Left hindlimb (tissue), 1 donor: ENCODE measurements at regions not wholly inside any gene's neighbourhood (a gene's known extent, or its start where the extent isn't known, plus 50 kb on each side); places are given as distances from the start of the nearest gene placed in this dataset.
"Not testable (repeated sequence)": the region's sequence is repeated elsewhere in the genome, so short reads cannot be mapped to it uniquely, and the experiment has no call there.

Source experiments
- DNase-seq: peaks from one replicate; pipeline ENCODE4 v3.0.0-alpha.2; 2018

DNA sequence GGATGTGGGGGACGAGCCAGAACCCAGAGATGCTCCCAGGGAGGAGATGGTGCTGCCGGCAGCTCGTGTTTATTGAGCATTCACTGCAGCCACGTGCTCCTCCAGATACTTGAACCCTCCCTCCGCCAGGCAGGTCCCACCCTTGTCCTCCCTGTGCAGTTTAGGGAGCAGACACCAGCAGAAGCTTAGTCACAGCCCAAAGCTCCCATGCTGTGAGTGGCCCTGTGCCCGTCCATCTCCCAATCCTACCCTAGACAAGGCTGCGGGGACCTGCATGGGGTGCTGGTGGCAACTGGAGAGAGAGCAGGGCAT, 176.5 kb upstream of the COPS8 start:
- no peak for DNase-seq

DNA sequence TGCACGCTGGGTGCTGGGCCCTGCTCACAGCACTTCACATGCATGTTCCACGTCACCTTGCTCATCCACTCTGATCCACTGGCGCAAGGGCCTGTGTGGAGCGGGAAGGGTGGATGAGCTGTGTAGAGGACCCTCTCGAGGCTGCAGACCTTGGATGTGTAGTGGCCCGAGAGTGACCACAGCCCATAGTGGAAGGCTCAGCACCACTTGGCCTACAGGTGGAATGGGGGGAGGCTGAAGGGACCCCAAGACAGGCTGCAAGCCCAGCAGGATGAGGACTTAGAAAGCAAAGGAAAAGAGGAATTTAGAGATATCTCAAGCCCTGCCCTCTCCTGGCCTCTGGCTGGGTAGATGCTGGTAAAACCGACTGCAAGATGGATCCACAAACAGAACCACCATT, 175.9 kb upstream of the COPS8 start:
- no peak for DNase-seq

GRCh38 chr2:236910781-236911495, 174.8 kb upstream of the COPS8 start:
- no peak for DNase-seq

GRCh38 chr2:236912326-236913120, 173.2 kb upstream of the COPS8 start:
- no peak for DNase-seq

DNA sequence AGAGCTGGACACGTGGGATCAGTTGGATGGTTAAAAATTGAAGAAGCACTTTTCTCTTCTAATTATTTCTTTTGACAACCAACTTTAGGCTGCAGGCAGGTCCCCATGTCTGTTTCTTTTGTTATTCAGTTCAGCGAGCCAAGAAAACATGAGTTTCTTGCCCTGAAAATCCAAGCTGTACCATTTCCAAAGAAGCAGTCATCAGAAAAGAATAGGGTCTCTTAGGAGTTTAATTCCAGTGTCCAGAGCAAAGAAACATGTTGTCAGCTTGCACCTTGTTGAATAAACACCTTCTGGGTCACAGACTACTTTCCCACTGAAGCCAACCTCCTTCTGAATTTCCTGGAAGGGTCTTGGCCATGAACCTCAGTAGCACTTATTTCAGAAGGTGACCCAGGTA, 170.5 kb upstream of the COPS8 start:
- no peak for DNase-seq

- no peak for DNase-seq
Measured at GRCh38 chr2:236915726-236916125, 170.0 kb upstream of the COPS8 start.

DNA sequence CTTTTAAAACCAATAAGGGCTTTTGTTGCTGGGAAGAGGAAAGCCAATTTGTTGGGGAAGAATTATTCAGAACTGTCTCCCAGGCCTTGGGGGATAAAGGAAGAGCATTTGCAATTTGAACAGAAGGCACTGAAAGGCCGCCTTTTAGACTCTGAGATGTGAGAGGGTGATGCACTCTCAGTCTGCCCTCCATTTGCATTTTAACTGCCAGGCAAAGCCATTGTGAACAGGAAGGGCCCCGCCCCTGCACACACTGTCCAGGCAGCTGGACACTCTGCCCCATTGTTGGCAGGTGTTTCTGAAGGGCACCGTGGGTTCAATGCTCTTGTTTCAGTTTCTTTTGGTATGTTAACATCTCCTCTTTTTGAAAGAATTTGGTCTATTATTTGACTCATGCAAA, 169.5 kb upstream of the COPS8 start:
- DNase-seq = no peak

GRCh38 chr2:236916651-236917050, 169.0 kb upstream of the COPS8 start:
- no peak for DNase-seq

GRCh38 chr2:236917164-236917563, 168.5 kb upstream of the COPS8 start:
- DNase-seq = no peak

GRCh38 chr2:236918545-236918944, 167.1 kb upstream of the COPS8 start:
- no peak for DNase-seq

DNA sequence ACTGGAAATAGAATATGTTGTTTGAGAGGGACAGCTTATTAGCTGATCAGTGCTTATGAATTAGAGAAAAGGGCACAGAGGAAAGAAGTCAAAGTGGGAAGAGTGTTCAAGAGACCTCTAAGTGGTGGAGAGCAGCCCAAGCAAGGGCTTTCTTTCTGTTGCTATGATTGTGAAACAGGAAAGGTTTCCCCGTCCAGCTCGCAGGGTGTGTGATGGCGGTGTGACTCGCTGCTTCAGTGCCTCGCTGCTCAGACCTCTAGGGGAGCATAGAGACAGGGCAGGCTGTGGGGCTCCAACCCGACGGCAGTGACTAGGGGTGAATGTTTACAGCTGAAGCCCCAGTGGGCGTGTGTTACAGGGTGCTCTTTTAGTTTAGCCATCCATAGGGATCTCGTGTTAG, 166.5 kb upstream of the COPS8 start:
- DNase-seq = no peak

DNA sequence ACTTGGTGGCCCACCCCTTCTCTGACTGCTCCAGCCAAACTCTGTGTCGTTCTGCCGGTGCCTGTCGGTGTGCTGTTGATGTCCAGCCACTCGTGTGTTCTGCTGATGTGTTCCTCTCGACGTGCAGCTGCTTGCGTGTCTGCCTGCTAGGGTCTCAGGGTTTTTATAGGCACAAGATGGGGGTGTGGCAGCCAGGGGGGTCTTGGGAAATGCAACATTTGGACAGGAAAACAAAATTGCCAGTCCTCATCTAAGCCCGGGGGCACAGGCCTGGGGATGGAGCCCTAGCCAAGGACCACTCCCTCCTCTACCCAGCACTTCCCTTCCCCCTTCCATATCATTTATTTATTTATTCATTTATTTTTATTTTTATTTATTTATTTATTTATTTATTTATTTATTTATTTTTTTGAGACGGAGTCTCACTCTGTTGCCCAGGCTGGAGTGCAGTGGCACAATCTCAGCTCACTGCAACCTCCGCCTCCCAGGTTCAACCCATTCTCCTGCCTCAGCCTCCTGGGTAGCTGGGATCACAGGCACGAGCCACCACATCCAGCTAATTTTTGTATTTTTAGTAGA, 165.8 kb upstream of the COPS8 start:
- not testable (repeated sequence) for DNase-seq

DNA sequence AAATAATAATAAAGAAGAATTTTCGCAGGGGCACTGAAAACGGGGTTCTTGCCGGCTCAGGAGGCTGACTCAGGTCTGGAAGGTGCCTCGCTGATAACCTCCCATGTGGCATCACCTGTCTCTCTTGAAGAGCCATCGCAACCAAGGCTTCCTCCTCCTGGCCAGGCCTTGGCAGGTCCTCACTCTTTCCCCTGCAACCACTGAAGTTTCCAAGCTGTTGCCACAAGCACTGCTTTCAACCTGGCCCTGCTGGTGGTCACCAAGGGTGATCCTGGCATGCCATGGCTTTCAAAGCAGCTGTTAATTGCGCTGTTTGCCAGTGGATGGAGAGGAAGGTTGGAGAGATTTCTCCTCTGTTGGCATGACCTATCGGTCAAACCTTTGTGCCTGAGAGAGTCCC, 163.6 kb upstream of the COPS8 start:
- DNase-seq = no peak

- no peak for DNase-seq
Measured at GRCh38 chr2:236928380-236929037, 157.2 kb upstream of the COPS8 start.

DNA sequence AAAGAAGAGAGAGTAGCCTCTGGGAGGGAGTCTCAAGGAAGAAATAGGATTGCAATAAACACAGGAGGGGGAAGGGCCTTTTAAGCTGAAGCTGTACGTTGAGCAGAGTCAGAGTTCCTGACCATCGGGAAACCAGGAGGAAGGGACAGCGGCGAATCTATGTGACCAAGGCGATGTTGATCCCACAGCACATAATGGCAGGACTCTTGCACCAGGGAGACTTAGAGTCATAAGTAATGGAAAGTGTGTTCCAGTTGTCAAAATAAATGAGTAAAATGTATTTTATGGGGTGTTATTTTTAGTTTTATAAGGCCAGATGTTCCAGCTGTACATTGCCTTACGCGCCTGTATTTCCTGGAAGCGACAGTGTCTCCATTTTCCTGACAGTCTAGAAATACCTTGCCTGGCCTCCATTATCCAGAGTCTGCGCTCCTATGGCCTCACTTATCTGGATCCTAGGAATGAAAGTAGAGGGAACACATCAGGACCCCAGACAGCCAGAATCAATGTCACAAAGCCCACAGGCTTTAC, 152.8 kb upstream of the COPS8 start:
- peak; percentile 57 for DNase-seq

DNA sequence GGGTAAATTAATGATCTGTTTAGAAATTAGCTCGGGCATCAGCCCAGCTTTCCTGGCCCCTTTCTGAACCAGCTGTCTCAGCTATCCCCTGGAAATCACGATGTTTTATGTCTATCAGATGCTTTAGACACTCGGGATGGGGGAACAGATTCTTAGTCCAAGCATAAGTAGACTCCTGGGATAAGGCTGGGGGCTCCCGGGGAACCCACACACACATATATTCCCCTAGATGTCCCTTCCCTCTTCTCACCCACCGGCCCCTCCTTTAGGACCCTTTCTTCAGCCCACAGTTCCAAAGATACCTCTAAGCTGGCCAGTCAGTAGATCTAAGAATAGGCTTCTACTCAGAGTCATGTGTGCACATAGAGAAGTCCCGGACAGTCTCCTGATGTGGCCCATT, 151.5 kb upstream of the COPS8 start:
- no peak for DNase-seq

DNA sequence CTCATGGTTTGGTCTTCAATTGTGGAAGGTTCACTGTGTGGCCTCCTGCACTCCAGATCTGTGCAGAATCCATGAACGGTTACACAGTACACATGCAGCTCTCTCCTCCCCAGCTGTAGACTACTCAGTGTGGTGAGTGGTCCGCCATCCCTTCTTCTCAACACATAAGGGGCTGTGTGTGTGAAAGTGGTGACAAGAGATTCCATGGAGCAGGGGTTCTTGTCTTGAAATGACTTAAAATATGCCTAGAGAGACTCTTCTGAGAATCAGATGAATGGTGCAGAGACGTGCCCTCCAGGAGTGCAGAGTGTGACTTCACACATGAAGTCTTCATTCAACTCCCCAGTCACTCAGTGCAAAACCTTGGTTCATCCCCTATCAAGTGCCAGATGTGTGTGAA, 151.0 kb upstream of the COPS8 start:
- no peak for DNase-seq

DNA sequence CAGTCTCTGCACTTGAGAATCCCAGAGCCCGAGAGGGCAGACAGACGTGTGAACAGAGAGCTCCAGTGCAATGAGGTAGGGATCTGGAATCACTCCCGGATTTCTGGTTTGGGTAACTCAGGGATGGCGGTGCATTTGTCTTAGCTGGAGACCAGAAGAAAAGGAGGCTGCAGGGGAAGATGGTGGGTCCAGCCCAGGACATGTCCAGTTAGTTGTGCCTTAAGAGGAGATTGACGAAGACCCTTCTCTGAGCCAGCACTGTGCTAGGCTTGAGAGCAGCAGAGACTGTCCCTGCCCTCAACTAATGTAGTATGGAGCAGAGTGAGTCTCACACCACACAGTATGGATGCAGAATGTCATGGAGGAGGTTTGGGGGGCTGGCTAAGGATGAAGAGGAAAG, 150.6 kb upstream of the COPS8 start:
- no peak for DNase-seq

DNA sequence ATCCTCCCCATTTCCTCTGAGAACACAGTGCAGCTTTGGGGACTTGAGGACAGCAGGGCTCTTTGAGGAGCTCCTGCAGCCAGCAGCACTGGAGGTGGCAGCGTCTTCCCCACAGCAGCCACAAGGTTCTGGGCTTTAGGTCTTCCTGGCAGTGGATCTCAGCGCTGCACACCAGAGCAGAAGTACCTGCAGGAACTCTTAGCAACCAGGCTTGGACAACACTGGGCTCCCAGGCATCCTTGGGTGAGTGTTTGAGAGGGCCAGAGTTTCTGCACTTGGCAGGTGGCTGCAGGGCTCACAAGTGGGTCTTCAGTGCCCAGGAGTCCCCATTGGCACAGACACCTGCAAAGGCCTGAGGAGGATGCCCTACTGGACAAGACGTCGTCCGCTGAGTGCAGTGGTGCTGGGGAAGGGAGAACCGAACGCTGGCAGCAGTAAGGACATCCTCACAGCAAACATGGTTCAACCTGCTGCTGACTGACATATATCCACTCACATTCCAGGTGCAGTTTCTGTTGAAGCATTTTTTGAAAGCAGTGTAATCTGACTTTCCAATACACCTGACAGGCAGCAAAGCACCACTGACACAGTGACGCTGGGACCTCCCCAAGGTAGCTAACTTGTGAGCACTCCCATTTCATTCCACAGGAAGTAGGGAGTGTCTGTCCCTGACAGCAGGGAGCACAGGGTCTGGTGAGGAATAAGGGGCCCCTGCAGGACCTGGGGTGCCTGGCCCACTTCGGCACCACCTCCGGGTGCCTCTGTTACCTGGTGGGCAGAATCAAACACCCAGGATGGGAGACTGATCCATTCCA, 149.9 kb upstream of the COPS8 start:
- DNase-seq = no peak

DNA sequence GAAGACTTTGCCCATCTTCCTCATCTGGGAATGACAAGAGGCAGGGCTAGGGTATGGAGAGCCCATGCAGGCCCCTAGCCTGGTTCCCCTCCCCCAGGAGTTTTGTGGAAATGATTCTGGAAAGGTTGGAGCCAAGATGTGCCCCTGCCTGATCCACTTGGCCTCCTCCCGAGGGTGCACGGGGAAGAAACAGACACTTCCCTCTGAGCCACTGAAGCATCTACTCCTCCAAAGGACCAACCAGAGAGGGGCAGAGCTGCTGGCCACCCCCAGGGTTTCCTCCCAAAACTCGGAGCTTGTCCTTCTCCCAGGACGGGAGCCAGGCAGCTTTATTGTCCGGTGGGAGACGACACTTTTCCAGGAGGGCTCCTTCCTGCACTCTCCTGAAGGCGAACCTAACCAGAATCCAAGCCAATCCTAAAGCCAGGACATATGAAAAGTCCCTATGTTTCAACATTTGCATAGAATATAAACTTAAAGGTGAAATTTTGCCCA, 149.2 kb upstream of the COPS8 start:
- no peak for DNase-seq

- peak; percentile 56 for DNase-seq
Measured at GRCh38 chr2:236938126-236938525, 147.6 kb upstream of the COPS8 start.

- no peak for DNase-seq
Measured at GRCh38 chr2:236939271-236939670, 146.4 kb upstream of the COPS8 start.
